PC-3 (cell line): ENCODE measurements at regions not wholly inside any gene's neighbourhood (a gene's known extent, or its start where the extent isn't known, plus 50 kb on each side); places are given as distances from the start of the nearest gene placed in this dataset.
A peak's percentile ranks its signal among the peaks of the same experiment; 100 is the strongest.

Experiments used
- ATAC-seq: fragments of 200-7000 bp; cut with Tn5 transposase; 2 replicates; pipeline ENCODE4 v1.9.1; 2020; ENCODE audit warnings: mild to moderate bottlenecking, moderate library complexity
- BruUV-seq: library from RNA; stranded (reverse); fragments of 400-500 nt; replicated peaks from 2 replicates; lab custom pipeline; 2021; lab: Mats Ljungman, UMichigan
- CTCF ChIA-PET: fragments of 300-600 bp; sonication (Branson Sonifier 250); formaldehyde crosslinking; loops from one replicate; lab custom pipeline; 2022; ENCODE audit warnings: antibody characterized with exemption; lab: Charles Lee
- POLR2A ChIA-PET: fragments of 300-600 bp; sonication (Branson Sonifier 250); formaldehyde crosslinking; loops from one replicate; lab custom pipeline; 2022; ENCODE audit warnings: antibody characterized with exemption; ENCODE audit not compliant: unreplicated experiment; lab: Charles Lee
- DNase-seq: peaks from one replicate; pipeline ENCODE4 v3.0.0-alpha.2; 2015
- H2AFZ ChIP-seq: fragments of 300-600 bp; sonication (generic); 2 replicates; pipeline ENCODE4 v1.6.0; 2016; ENCODE audit warnings: antibody characterized with exemption, low read length
- H3F3A ChIP-seq: fragments of 300-600 bp; sonication (generic); one replicate; pipeline ENCODE4 v1.6.0; 2017; ENCODE audit warnings: antibody characterized with exemption, low read length, control low read depth, mild to moderate bottlenecking; ENCODE audit not compliant: unreplicated experiment
- H3K27ac ChIP-seq: fragments of 300-600 bp; sonication (generic); 2 replicates; pipeline ENCODE4 v1.5.1; 2016; ENCODE audit warnings: mild to moderate bottlenecking, low read length
- H3K27me3 ChIP-seq: fragments of 300-600 bp; sonication (generic); 2 replicates; pipeline ENCODE4 v1.6.1; 2016; ENCODE audit warnings: low read length, mixed read lengths
- H3K36me3 ChIP-seq: fragments of 300-600 bp; sonication (generic); 2 replicates; pipeline ENCODE4 v1.6.1; 2016; ENCODE audit warnings: low read depth, mixed run types, low read length, mixed read lengths
- H3K4me1 ChIP-seq: fragments of 300-600 bp; sonication (generic); 2 replicates; pipeline ENCODE4 v1.5.1; 2016; ENCODE audit warnings: low read length; ENCODE audit not compliant: insufficient read depth
- H3K4me2 ChIP-seq: fragments of 300-600 bp; sonication (generic); 2 replicates; pipeline ENCODE4 v1.6.0; 2016; ENCODE audit warnings: low read length
- H3K4me3 ChIP-seq: fragments of 300-600 bp; sonication (generic); 2 replicates; pipeline ENCODE4 v1.5.1; 2016; ENCODE audit warnings: mild to moderate bottlenecking, low read length, mixed read lengths
- H3K79me2 ChIP-seq: fragments of 300-600 bp; sonication (generic); 2 replicates; pipeline ENCODE4 v1.6.1; 2017; ENCODE audit warnings: low read length, mixed read lengths
- H3K9ac ChIP-seq: fragments of 300-600 bp; sonication (generic); 2 replicates; pipeline ENCODE4 v1.6.0; 2016; ENCODE audit warnings: mild to moderate bottlenecking, low read length
- H3K9me2 ChIP-seq: fragments of 300-600 bp; sonication (generic); replicated peaks from 2 replicates; pipeline ENCODE4 v1.6.1; 2016; ENCODE audit warnings: mixed run types, low read length, mixed read lengths
- H3K9me3 ChIP-seq: fragments of 300-600 bp; sonication (generic); 2 replicates; pipeline ENCODE4 v1.6.1; 2016; ENCODE audit warnings: low read length, mixed read lengths
- H4K20me1 ChIP-seq: fragments of 300-600 bp; sonication (generic); 2 replicates; pipeline ENCODE4 v1.6.1; 2016; ENCODE audit warnings: low read length, mixed read lengths
- CTCF ChIP-seq: fragments of 300-600 bp; sonication (generic); conservative IDR thresholded peaks from 2 replicates; pipeline ENCODE4 v1.5.1; 2017; ENCODE audit warnings: antibody characterized with exemption, low read depth, mild to moderate bottlenecking, low read length
- EZH2 ChIP-seq: fragments of 300-600 bp; sonication (generic); IDR thresholded peaks from one replicate; pipeline ENCODE4 v1.6.1; 2017; ENCODE audit warnings: antibody characterized with exemption, mild to moderate bottlenecking, low read length; ENCODE audit not compliant: unreplicated experiment
- EZH2phosphoT487 ChIP-seq: fragments of 300-600 bp; sonication (generic); IDR thresholded peaks from 2 replicates; pipeline ENCODE4 v1.6.1; 2018; ENCODE audit warnings: mild to moderate bottlenecking, antibody characterized with exemption, low read length, borderline replicate concordance
- intact Hi-C: fragments of 100-400 bp; cut with micrococcal nuclease; formaldehyde crosslinking; loops from 2 replicates; pipeline ENCODE4 v1.9.0; 2023

DNA sequence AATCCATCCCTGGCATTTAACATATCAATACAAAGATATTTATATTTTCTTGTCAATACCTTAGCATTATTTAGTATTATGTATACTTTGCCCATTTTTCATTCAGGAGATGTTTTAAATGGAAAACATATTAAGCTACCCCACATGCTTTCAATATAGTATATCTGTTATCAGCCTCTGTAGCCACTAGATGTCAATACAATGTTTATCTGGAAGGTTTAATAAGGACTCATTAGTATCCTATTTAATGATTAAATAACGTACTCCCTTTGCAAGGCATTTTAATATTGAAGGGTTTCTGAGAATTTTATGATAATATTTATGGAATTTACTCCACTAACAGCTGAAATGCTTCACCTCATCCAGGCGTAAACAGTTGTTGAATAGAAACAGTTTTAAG, 329.5 kb upstream of the ADGRL2 start:
- Histone ChIP-seq H3K4me2 (no peak overlapping the region), H3K9me2 (no peaks in the 10 kb centered on the region), H3K27me3 (peaks cover 58% of the 10 kb centered on the region), H3K9ac (no peak overlapping the region), H4K20me1 (no peaks in the 10 kb centered on the region), H3K4me1 (no peaks in the 10 kb centered on the region), H3K36me3 (no peaks in the 10 kb centered on the region), H3K79me2 (no peaks in the 10 kb centered on the region), H3K27ac (no peak overlapping the region), H2AFZ (no peak overlapping the region), H3K9me3 (no peaks in the 10 kb centered on the region), H3F3A (no peaks in the 10 kb centered on the region), H3K4me3 (no peak overlapping the region)
- no peak for DNase-seq
- ChIA-PET POLR2A (no interaction called here), CTCF (no interaction called here)
- no peak for ATAC-seq
- TF ChIP-seq CTCF (peak; percentile 34; the same call in 1 of the 2 replicates), EZH2 (no peak)
- BruUV-seq: no TSS peak
- intact Hi-C loops: no loop called here

DNA sequence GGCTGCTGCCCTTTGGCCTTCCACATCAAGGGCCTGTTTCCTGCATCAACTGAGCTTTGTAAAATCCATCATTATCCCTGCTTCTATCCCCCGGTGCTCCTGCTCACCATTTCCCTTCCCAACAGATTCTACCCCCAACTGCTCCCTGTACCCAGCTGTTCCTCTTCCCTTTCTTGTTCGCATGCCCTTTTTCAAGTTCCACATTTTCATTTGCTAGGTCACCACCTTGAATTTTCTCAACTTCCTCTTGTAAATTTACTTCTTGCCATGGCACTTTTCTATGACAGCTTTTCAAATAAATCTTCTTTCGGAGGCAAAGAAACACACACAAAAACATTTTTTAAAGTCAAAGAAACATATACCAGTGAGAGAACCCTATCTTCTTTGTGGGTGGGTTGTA, 330.5 kb upstream of the ADGRL2 start:
- POLR2A ChIA-PET: no interaction called here
- intact Hi-C loops: no loop called here
- BruUV-seq: no TSS peak

DNA sequence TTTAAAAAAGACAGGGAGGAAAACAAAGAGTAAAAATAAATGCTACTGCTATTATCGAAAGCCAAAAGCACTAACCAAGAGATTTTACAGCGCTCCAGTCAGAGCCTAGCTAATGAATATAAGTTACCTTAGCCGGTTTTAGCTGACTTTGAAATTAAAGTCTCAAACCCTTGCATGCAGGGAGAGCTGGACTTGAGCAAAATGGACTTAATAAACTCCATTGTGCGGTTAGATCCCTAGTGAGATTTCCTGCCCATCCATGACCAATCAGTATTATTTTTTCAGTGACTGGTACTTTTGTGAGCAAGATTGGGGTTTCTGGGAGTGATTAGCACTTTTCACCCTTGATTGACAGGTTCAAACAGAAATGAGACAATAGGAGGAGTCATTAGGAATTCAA, 333.4 kb upstream of the ADGRL2 start:
- intact Hi-C loops: no loop called here
- no peaks in the 10 kb centered on the region for H3K9me3 ChIP-seq

More for the DNA sequence above, 330.5 kb upstream of the ADGRL2 start:
- ATAC-seq (no peak), DNase-seq (no peak)
- H2AFZ ChIP-seq: no peak overlapping the region
- CTCF ChIA-PET: no interaction called here
- no peak overlapping the region for H3K9ac ChIP-seq
- no peak for TF ChIP-seq EZH2
- TF ChIP-seq EZH2phosphoT487: no peak
- TF ChIP-seq CTCF: no peak
- no peaks in the 10 kb centered on the region for H3K4me1 ChIP-seq
- peaks cover 61% of the 10 kb centered on the region for H3K27me3 ChIP-seq
- H3K9me3 ChIP-seq: no peaks in the 10 kb centered on the region
- H3K79me2 ChIP-seq: no peaks in the 10 kb centered on the region
- no peak overlapping the region for H3K27ac ChIP-seq
- no peak overlapping the region for H3K4me2 ChIP-seq
- H3F3A ChIP-seq: no peaks in the 10 kb centered on the region
- H3K36me3 ChIP-seq: no peaks in the 10 kb centered on the region
- H3K4me3 ChIP-seq: no peak overlapping the region
- no peaks in the 10 kb centered on the region for H3K9me2 ChIP-seq
- H4K20me1 ChIP-seq: no peaks in the 10 kb centered on the region

More for the DNA sequence above, 333.4 kb upstream of the ADGRL2 start:
- Histone ChIP-seq H3K4me3 (no peak overlapping the region), H3K4me2 (no peak overlapping the region), H4K20me1 (no peaks in the 10 kb centered on the region), H3K27ac (no peak overlapping the region), H3K9ac (no peak overlapping the region), H2AFZ (no peak overlapping the region), H3K36me3 (no peaks in the 10 kb centered on the region), H3K4me1 (no peaks in the 10 kb centered on the region), H3K79me2 (no peaks in the 10 kb centered on the region), H3F3A (no peaks in the 10 kb centered on the region), H3K9me2 (no peaks in the 10 kb centered on the region), H3K27me3 (peaks cover 71% of the 10 kb centered on the region)
- POLR2A ChIA-PET: no interaction called here
- no TSS peak for BruUV-seq
- TF ChIP-seq EZH2phosphoT487 (no peak), EZH2 (no peak)
- CTCF ChIA-PET: no interaction called here
- DNase-seq: no peak
- no peak for ATAC-seq
